PFSK-1 (cell line): ENCODE measurements at regions not wholly inside any gene's neighbourhood (a gene's known extent, or its start where the extent isn't known, plus 50 kb on each side); places are given as distances from the start of the nearest gene placed in this dataset.

Experiments
- FOXP2 ChIP-seq: optimal IDR thresholded peaks from 2 replicates; pipeline ENCODE3; 2011; ENCODE audit warnings: borderline replicate concordance, control low read depth, inconsistent platforms; ENCODE audit not compliant: insufficient read depth; ENCODE audit errors: extremely low read length, extremely low read depth
- POLR2AphosphoS5 ChIP-seq: IDR thresholded peaks from 2 replicates; pipeline ENCODE4 v1.6.1; 2012; ENCODE audit warnings: low read depth, mild to moderate bottlenecking, control low read depth, low read length, moderate library complexity
- REST ChIP-seq, 2 experiments: IDR thresholded peaks; 2 replicates each; pipeline versions ENCODE4 v1.6.1 to v1.8.0; 2011 to 2012; ENCODE audit warnings: low read depth in 2 of 2, low read length in 2 of 2, control low read depth in 1 of 2, inconsistent platforms in 1 of 2, mild to moderate bottlenecking in 1 of 2, moderate library complexity in 1 of 2; ENCODE audit not compliant: insufficient read depth in 1 of 2
- SIN3A ChIP-seq: IDR thresholded peaks from 2 replicates; pipeline ENCODE4 v1.6.1; 2012; ENCODE audit warnings: mild to moderate bottlenecking, low read length, moderate library complexity, borderline replicate concordance; ENCODE audit not compliant: insufficient read depth
- TAF1 ChIP-seq: IDR thresholded peaks from 2 replicates; pipeline ENCODE4 v1.6.1; 2012; ENCODE audit warnings: low read length, control low read depth, borderline replicate concordance; ENCODE audit not compliant: insufficient read depth

- TF ChIP-seq POLR2AphosphoS5 = no peak
- TF ChIP-seq REST (IDR thresholded peaks at IDR 0.05; ENCODE audit: insufficient read depth in 1 of 2, low read depth in 2 of 2, low read length in 2 of 2) = no peak
- TF ChIP-seq TAF1 = no peak
- no peak for TF ChIP-seq FOXP2
- no peak for TF ChIP-seq SIN3A
Measured at GRCh38 chr9:13809401-13809800, 504.5 kb downstream of the NFIB start.

DNA sequence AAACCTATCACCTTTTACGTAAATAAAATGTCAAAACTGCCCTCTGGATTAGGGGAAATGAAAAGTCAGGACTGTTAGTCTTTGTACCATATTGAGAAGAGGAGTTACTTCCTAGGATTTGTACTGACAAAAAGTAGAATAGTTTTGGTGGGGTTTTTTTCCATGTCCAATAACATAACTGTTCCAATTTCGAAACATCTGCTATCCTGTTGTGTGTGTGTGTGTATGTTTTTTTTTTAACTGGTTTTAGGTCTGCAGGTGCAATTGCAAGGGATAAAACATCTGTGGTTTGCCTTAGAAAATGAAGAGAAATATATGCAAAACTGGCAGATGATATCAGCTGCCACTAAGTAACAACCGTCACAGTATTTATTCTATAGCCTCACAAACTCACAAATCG is 506.8 kb downstream of the NFIB start:
- TF ChIP-seq TAF1 (no peak), POLR2AphosphoS5 (no peak), SIN3A (no peak), FOXP2 (no peak), REST (IDR thresholded peaks at IDR 0.05; ENCODE audit: insufficient read depth in 1 of 2, low read depth in 2 of 2, low read length in 2 of 2) (no peak)

DNA sequence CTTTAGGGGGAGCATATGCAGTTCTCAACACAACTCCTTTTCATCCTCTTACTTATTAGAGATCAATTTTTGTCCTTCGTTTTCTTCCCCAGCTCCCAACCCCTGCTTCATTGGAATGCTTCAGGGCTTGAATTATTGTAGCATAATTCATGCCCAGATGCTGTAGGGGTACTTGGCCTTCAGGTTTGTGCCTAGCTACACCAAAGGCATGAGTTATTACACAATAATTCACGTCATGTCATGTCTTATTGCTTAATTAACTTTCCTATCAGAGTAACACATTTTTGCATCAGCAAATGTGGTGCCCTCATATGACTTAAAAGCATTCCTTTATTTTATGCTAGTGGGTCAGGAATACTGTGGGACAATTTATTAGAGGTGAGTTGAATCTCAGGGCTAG is 507.2 kb downstream of the NFIB start:
- TF ChIP-seq REST (IDR thresholded peaks at IDR 0.05; ENCODE audit: insufficient read depth in 1 of 2, low read depth in 2 of 2, low read length in 2 of 2) (no peak), SIN3A (no peak), TAF1 (no peak), POLR2AphosphoS5 (no peak), FOXP2 (no peak)

DNA sequence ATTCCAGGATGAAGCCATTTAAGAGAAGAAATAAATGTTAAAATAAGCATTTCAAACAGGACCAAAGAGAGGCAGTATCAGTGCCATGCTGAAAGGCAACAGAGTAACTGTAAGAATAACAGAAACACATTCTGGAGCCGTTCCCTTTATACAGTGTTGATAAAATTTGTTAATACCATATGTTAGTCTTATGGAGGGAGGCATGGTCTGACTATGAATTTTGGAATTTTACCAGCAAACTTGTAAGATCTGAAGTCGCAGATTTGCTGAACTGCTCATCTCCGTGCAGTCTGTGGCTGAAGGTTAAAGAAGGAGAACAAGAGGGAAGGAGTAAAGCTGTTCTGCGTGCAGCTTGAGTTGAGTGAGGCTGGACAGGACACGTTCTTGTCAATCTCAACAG is 508.4 kb downstream of the NFIB start:
- TF ChIP-seq POLR2AphosphoS5 (no peak), FOXP2 (no peak), REST (IDR thresholded peaks at IDR 0.05; ENCODE audit: insufficient read depth in 1 of 2, low read depth in 2 of 2, low read length in 2 of 2) (no peak), SIN3A (no peak), TAF1 (no peak)

DNA sequence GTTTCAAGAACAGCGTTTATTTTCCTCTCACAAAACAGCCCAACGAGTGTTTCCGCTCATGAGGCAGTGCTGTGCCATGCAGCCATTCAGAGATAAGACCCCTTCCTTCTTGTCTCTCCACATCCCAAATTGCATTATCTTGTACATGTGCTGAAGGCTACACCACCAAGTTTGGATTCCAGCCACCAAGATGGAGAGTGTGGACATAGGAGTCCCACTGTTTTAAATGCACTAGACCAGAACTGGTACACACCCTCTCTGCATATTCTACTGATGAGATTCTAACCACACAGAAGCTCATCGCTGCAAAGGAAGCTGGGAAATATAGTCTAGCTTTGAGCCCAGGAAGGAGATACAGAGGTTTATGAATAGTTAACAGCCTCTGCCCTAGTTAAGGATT is 509.4 kb downstream of the NFIB start:
- TF ChIP-seq FOXP2 = no peak
- TF ChIP-seq POLR2AphosphoS5 = no peak
- no peak for TF ChIP-seq SIN3A
- no peak for TF ChIP-seq TAF1
- TF ChIP-seq REST (IDR thresholded peaks at IDR 0.05; ENCODE audit: insufficient read depth in 1 of 2, low read depth in 2 of 2, low read length in 2 of 2) = no peak
